ENCODE measurements at regions not wholly inside any gene's neighbourhood (a gene's known extent, or its start where the extent isn't known, plus 50 kb on each side); places are given as distances from the start of the nearest gene placed in this dataset.

- no peaks in the 10 kb centered on the region for H3F3A ChIP-seq (replicated peaks; ENCODE audit: low read depth)
- H3K4me3 ChIP-seq, result no peak overlapping the region
- H3K9me3 Mint-ChIP-seq, result peaks cover 18% of the 10 kb centered on the region
- TF ChIP-seq ZNF462 (CRISPR knock-in tag; IDR thresholded peaks at IDR 0.05) (no peak), JUNB (IDR thresholded peaks at IDR 0.05; ENCODE audit: unreplicated experiment) (no peak), EZH2phosphoT487 (IDR thresholded peaks at IDR 0.05; ENCODE audit: unreplicated experiment) (no peak)
- no peak overlapping the region for H2AFZ ChIP-seq
- no peaks in the 10 kb centered on the region for H4K20me1 ChIP-seq (replicated peaks; ENCODE audit: insufficient read depth)
- H3K79me2 ChIP-seq (replicated peaks; ENCODE audit: insufficient read depth), result no peaks in the 10 kb centered on the region
- H3K9me2 ChIP-seq (ENCODE audit: insufficient read depth), result no peaks in the 10 kb centered on the region
- no peak overlapping the region for H3K4me3 Mint-ChIP-seq
- no peaks in the 10 kb centered on the region for H3K4me1 ChIP-seq (ENCODE audit: insufficient read depth)
- DNase-seq (ENCODE audit: low spot score), result no peak
- ATAC-seq, result no peak
- no peak overlapping the region for H3K27ac Mint-ChIP-seq
- no peak overlapping the region for H3K27ac ChIP-seq (ENCODE audit: low read depth)
- H3K36me3 ChIP-seq (ENCODE audit: insufficient read depth), result no peaks in the 10 kb centered on the region
- H3K27me3 Mint-ChIP-seq (ENCODE audit: insufficient read depth, low read depth, poor library complexity), result no peaks in the 10 kb centered on the region
- no peaks in the 10 kb centered on the region for H3K27me3 ChIP-seq (ENCODE audit: insufficient read depth)
- H3K4me2 ChIP-seq, result no peak overlapping the region
- H3K36me3 Mint-ChIP-seq (ENCODE audit: low read depth), result 0 out of 3 replicates have a peak, but pooled peaks cover 5% of the 10 kb centered on the region
- no peaks in the 10 kb centered on the region; the same call in 2 of the 3 replicates for H3K4me1 Mint-ChIP-seq
Observed at GRCh38 chr5:2560435-2560834, 191.0 kb downstream of the IRX2 start.

DNA sequence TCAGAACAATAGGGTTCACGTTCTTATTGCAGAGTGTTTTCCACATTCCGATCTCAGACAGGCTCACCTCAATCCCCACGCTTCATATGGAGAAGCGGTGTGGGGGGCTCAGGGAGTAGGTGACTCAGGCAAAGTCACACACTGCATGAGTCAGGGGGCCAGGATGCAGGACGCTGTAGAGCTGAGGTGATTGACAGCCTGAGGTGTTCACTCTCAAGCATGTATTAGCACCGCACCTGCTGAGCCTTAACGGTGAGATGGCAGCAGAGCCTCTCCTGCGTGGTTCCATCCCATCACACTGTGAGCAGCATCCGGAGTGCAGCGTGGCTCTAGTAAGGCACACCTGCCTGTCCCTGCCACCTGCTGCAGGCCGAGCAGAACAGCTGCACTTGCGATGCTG, 194.0 kb downstream of the IRX2 start:
- Mint-ChIP-seq H3K27me3 (ENCODE audit: insufficient read depth, low read depth, poor library complexity) (no peaks in the 10 kb centered on the region), H3K36me3 (ENCODE audit: low read depth) (peaks cover 15% of the 10 kb centered on the region; the same call in 2 of the 3 replicates), H3K9me3 (peaks cover 39% of the 10 kb centered on the region), H3K4me1 (no peaks in the 10 kb centered on the region; the same call in 2 of the 3 replicates), H3K27ac (no peak overlapping the region), H3K4me3 (no peak overlapping the region)
- no peak overlapping the region for H3K4me2 ChIP-seq
- H3F3A ChIP-seq (replicated peaks; ENCODE audit: low read depth), result no peaks in the 10 kb centered on the region
- ATAC-seq, result no peak
- no peaks in the 10 kb centered on the region for H4K20me1 ChIP-seq (replicated peaks; ENCODE audit: insufficient read depth)
- no peaks in the 10 kb centered on the region for H3K79me2 ChIP-seq (replicated peaks; ENCODE audit: insufficient read depth)
- no peak overlapping the region for H2AFZ ChIP-seq
- no peaks in the 10 kb centered on the region for H3K27me3 ChIP-seq (ENCODE audit: insufficient read depth)
- no peak overlapping the region for H3K27ac ChIP-seq (ENCODE audit: low read depth)
- no peaks in the 10 kb centered on the region for H3K4me1 ChIP-seq (ENCODE audit: insufficient read depth)
- H3K36me3 ChIP-seq (ENCODE audit: insufficient read depth), result peaks cover 6% of the 10 kb centered on the region; the same call in 1 of the 2 replicates
- no peaks in the 10 kb centered on the region for H3K9me2 ChIP-seq (ENCODE audit: insufficient read depth)
- H3K4me3 ChIP-seq, result no peak overlapping the region
- DNase-seq (ENCODE audit: low spot score), result no peak
- TF ChIP-seq CREB1 (CRISPR knock-in tag; IDR thresholded peaks at IDR 0.05; ENCODE audit: low read depth), result no peak
- TF ChIP-seq, protein P1, sequence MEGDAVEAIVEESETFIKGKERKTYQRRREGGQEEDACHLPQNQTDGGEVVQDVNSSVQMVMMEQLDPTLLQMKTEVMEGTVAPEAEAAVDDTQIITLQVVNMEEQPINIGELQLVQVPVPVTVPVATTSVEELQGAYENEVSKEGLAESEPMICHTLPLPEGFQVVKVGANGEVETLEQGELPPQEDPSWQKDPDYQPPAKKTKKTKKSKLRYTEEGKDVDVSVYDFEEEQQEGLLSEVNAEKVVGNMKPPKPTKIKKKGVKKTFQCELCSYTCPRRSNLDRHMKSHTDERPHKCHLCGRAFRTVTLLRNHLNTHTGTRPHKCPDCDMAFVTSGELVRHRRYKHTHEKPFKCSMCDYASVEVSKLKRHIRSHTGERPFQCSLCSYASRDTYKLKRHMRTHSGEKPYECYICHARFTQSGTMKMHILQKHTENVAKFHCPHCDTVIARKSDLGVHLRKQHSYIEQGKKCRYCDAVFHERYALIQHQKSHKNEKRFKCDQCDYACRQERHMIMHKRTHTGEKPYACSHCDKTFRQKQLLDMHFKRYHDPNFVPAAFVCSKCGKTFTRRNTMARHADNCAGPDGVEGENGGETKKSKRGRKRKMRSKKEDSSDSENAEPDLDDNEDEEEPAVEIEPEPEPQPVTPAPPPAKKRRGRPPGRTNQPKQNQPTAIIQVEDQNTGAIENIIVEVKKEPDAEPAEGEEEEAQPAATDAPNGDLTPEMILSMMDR (conservative IDR thresholded peaks at IDR 0.05; ENCODE audit: low read depth in 2 of 2), result no peak
- no peak for TF ChIP-seq ZNF331 (CRISPR knock-in tag; IDR thresholded peaks at IDR 0.05; ENCODE audit: low read depth)
- no peak for TF ChIP-seq ETS1 (IDR thresholded peaks at IDR 0.05)
- no peak for TF ChIP-seq POLR2AphosphoS5 (IDR thresholded peaks at IDR 0.05; ENCODE audit: low read depth)
- no peak for TF ChIP-seq ZNF114 (CRISPR knock-in tag; IDR thresholded peaks at IDR 0.05)
- no peak for TF ChIP-seq STAT1 (IDR thresholded peaks at IDR 0.05; ENCODE audit: unreplicated experiment)

Measured in GM23338 (cell line).